ENCODE measurements at regions not wholly inside any gene's neighbourhood (a gene's known extent, or its start where the extent isn't known, plus 50 kb on each side); places are given as distances from the start of the nearest gene placed in this dataset.

DNA sequence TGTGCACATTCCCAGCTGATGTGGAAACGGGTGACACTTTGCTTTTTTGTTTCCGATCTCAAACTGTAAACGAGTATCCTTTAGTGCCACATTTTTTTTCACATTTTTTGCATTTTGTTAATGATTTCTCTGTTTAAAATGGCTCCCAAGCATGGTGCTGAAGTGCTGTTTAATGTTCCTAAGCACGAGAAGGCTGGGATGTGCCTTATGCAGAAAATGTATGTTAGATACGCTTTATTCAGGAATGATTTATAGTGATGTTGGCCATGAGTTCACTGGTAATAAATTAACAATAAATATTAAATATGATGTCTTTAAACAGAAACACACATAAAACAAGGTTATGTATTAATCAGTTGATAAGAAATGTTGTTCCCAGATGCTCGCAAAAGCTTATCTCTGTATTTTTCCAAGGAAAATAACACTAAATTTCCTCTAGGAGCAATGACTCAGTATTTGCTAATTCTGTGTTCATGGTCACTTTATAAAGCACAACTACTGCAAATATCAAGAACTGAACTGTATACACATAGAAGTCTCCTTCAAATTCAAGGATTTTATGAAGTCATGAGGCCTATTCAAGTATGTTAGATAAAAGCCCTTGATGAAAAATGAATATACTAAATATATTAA, 305.9 kb upstream of the SMIM30 start:
- no peak overlapping the region for H3K27ac Mint-ChIP-seq
- no peaks in the 10 kb centered on the region for H3K9me3 Mint-ChIP-seq
- H3K4me3 Mint-ChIP-seq, result no peak overlapping the region
- H3K4me1 Mint-ChIP-seq, result peaks cover 3% of the 10 kb centered on the region
- POLR2A ChIA-PET, result no interaction called here
- H3K36me3 Mint-ChIP-seq (ENCODE audit: low read depth), result no peaks in the 10 kb centered on the region
- CTCF ChIA-PET, result interaction anchor here (1.0 to 1.6 kb wide), 2 partner anchors 15 to 874 kb away, joined by 3 to 4 read pairs; no protein-coding TSS in a partner anchor
- peaks cover 2% of the 10 kb centered on the region for H3K27me3 Mint-ChIP-seq
- no peak for DNase-seq

DNA sequence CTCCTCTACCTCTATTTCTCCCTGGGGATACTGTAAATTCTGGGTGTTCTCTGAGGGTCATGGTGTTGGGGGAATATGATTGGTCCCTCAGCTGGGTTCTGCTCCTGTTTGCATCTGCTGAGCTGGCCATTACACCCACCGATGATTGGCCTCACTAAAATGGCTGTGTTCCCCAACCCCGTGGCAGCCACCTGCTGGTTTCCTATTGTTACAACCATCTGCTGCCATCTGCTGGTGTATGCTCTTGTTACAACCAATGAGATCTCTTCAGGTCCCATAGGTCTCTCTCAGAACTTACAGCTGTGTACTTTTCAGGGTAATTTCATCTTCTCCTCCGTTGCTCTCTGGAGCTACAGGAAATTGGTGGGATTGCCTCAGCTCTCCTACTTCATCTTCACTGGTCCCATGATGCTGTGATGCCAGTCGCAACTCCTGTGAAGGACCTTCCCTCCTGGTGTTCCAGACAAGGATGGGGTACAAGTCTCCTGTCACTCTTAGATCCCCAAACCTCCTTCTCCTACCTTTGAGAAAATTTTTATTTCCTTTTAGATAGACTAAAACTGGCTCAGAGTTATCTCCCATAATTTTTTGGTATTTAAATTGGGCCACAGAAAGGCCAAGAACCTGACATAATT, 303.5 kb upstream of the SMIM30 start:
- H3K4me3 Mint-ChIP-seq, result no peak overlapping the region
- no peak overlapping the region for H3K27ac Mint-ChIP-seq

DNA sequence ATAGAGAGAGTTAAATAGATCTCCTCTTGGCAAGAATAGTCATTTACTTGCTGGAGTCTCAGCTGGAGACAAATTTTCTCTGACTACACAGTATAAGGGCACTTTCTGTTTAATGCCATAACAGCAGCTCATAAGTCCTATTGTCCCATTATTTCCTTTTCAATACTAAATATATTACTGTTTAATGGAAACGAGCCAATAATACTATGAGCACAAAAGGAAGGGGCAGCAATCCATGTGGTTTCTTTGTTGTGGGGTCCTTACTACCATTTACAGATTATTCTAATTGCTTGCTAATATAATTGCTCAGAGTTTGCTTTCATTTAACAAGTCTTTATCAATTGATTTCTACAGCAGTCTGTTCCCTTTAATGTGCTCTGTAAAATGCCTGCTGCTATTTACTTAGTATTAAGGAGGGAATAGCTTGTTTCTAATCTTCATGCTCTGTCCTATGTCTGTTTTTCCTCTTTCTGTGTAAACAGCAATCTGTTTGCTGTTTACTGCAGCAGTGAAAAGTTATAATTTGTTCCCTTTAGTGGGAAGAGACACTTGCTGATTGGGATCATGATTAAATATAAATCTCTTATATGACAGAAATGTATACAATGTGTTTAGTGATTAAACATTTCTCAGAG, 296.2 kb upstream of the SMIM30 start:
- ChIA-PET POLR2A (no interaction called here), CTCF (interaction anchor here (0.6 to 1.5 kb wide), 2 partner anchors 11 to 31 kb away, joined by 4 read pairs; no protein-coding TSS in a partner anchor)
- H3K27me3 Mint-ChIP-seq, result peaks cover 2% of the 10 kb centered on the region
- no peak overlapping the region for H3K4me3 Mint-ChIP-seq
- H3K9me3 Mint-ChIP-seq, result no peaks in the 10 kb centered on the region
- DNase-seq, result no peak
- H3K27ac Mint-ChIP-seq, result no peak overlapping the region
- H3K4me1 Mint-ChIP-seq, result no peaks in the 10 kb centered on the region
- H3K36me3 Mint-ChIP-seq (ENCODE audit: low read depth), result no peaks in the 10 kb centered on the region

More for the DNA sequence above, 303.5 kb upstream of the SMIM30 start:
- H3K27me3 Mint-ChIP-seq, result peaks cover 2% of the 10 kb centered on the region
- H3K4me1 Mint-ChIP-seq, result peaks cover 3% of the 10 kb centered on the region
- ChIA-PET CTCF (interaction anchor here (1.2 to 2.6 kb wide), 6 partner anchors 10 to 969 kb away, joined by 3 to 13 read pairs (median 4); a partner anchor contains a TSS), POLR2A (no interaction called here)
- DNase-seq, result peak; percentile 74
- H3K36me3 Mint-ChIP-seq (ENCODE audit: low read depth), result no peaks in the 10 kb centered on the region
- H3K9me3 Mint-ChIP-seq, result no peaks in the 10 kb centered on the region

DNA sequence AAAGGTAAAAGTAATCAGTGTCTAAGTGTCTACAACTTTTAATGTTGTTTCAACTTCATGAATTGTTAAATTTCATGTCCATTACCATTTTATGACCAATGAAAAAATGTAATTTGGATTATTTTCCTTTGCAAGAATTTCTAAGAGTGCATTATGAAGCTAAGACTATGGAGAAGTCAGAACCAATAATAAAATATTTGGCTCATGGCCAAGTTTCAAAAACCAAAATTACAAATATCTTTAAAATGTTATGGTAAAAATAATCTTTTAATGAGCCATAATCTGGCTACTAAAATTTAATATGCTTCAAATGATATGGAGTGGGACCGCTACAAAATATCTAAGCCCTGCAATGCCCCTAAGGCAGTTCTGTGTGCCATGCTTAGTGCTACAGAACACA, 294.1 kb upstream of the SMIM30 start:
- ChIA-PET POLR2A (no interaction called here), CTCF (no interaction called here)
- H3K27ac Mint-ChIP-seq, result no peak overlapping the region
- no peaks in the 10 kb centered on the region for H3K4me1 Mint-ChIP-seq
- no peaks in the 10 kb centered on the region for H3K36me3 Mint-ChIP-seq (ENCODE audit: low read depth)
- H3K27me3 Mint-ChIP-seq, result peaks cover 2% of the 10 kb centered on the region
- H3K4me3 Mint-ChIP-seq, result no peak overlapping the region
- no peak for DNase-seq
- no peaks in the 10 kb centered on the region for H3K9me3 Mint-ChIP-seq

DNA sequence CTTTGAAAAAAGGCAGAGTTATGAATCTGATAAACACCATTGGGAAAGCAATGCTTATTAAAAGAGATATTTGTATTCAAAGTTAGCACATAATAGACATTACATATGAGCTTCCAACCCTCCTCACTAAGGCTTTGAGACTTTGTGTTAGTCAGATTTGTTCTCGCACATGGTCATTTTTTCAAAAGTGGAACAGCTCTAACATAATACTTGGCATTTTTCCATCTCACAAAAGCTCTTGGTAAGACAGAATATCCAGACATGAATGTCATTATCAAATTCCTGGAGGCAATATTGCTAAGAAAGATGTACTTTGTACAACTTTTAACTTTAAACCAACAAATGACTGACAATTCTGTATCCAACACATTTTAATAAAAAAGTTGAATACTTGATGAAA, 292.4 kb upstream of the SMIM30 start:
- no peak for DNase-seq
- Mint-ChIP-seq H3K4me1 (no peaks in the 10 kb centered on the region), H3K27ac (no peak overlapping the region), H3K27me3 (peaks cover 2% of the 10 kb centered on the region), H3K36me3 (ENCODE audit: low read depth) (no peaks in the 10 kb centered on the region), H3K9me3 (no peaks in the 10 kb centered on the region), H3K4me3 (no peak overlapping the region)
- CTCF ChIA-PET, result interaction anchor here (0.5 to 1.1 kb wide), 2 partner anchors 22 to 251 kb away, joined by 3 read pairs; no protein-coding TSS in a partner anchor
- POLR2A ChIA-PET, result no interaction called here

DNA sequence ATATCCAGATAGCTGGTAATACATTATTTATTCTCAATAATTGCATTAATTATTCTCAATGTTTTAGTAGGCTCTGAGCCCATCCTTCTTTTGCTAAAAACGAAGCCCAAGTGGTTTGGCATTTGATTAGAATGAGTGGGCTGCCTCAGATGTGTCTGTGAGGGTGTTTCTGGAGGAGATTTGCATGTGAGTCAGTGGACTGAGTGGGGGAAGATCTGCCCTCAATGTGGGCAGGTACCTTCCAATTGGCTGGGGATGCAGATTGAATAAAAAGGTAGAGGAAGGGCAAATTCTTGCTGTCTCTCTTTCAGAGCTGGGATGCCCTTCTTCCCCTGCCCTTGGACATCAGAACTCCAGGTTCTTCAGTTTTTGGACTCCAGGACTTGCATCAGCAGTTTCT, 290.6 kb upstream of the SMIM30 start:
- Mint-ChIP-seq H3K36me3 (ENCODE audit: low read depth) (no peaks in the 10 kb centered on the region), H3K27me3 (no peaks in the 10 kb centered on the region), H3K27ac (no peak overlapping the region), H3K9me3 (no peaks in the 10 kb centered on the region), H3K4me3 (no peak overlapping the region), H3K4me1 (no peaks in the 10 kb centered on the region)
- POLR2A ChIA-PET, result no interaction called here
- no peak for DNase-seq
- CTCF ChIA-PET, result no interaction called here

DNA sequence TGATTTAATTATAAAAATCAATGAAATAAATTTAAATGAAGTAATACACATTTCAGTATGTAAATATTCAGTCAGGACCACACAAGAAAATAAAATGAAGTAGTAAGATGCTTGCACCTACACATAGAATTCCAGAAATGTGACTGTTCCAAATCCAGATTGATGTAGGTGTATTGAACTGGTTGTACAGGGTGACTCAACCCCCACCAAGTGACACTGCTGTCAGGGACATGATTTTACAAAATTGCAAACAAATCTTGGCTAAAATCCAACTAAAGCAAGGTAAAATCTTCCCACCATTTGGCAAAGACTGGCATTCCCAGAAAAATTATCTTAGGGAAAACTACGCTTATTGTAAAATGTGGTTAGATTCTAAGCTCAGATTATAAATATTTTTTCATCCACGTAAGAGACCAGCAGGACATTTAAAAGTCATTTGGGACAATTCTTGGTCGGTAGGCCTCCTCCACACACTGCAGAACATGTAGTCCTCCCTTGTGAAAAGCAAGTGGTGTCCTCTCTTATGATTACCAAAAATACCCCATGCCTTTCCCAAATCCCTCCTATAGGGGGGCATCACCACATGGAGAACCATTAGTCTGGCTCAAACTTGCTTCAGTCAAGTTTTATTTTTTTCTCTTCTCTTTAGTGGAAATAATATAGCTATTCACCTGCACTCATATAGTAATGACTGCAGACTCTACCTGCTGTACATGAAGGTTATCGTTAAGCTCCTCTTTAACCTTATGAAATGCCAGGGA, 287.1 kb upstream of the SMIM30 start:
- CTCF ChIA-PET, result no interaction called here
- Mint-ChIP-seq H3K27me3 (no peaks in the 10 kb centered on the region), H3K9me3 (no peaks in the 10 kb centered on the region), H3K27ac (no peak overlapping the region), H3K4me3 (no peak overlapping the region), H3K4me1 (no peaks in the 10 kb centered on the region), H3K36me3 (ENCODE audit: low read depth) (no peaks in the 10 kb centered on the region)
- POLR2A ChIA-PET, result no interaction called here
- DNase-seq, result no peak

DNA sequence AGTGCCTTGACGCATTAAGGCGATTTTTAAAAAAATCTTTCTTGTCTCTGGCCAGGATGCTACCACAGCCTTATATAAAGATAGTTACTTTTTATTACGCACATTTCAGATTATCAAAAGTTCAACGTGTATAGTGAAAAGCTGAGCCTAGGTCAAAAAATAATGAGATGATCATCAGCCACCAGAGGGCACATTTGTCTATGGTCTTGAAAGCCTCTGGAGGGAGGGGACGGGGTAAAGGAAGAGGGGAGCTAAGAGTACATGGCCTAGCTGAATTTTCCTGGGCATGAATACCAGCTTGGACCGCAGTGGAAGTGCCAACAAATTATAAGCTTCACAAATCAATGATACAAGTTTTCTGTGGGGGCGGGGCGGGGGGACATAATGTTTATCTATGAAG, 285.9 kb upstream of the SMIM30 start:
- POLR2A ChIA-PET, result no interaction called here
- CTCF ChIA-PET, result interaction anchor here (0.7 kb wide), 2 partner anchors 15 to 874 kb away, joined by 3 read pairs; no protein-coding TSS in a partner anchor
- Mint-ChIP-seq H3K9me3 (no peaks in the 10 kb centered on the region), H3K27ac (no peak overlapping the region), H3K36me3 (ENCODE audit: low read depth) (no peaks in the 10 kb centered on the region), H3K27me3 (no peaks in the 10 kb centered on the region), H3K4me3 (no peak overlapping the region), H3K4me1 (no peaks in the 10 kb centered on the region)
- DNase-seq, result no peak

DNA sequence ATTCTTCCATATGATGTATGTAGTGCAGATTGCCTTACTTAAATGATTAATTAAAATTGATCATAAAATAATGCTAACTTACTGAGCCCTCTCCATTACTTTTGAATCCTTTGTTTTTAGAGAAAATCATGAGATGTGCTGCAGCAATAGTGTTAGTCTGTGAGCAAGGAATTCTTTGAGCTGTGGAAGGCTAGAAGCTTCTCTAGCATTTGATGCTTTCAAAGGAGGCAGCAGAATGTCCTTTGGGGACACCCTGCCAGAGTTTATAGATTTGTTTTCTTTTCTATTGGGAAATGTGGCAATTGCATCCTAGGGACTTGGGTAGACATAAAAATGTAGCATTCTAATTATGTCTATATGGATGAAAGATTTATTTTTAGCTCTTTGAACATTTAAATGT, 284.1 kb upstream of the SMIM30 start:
- Mint-ChIP-seq H3K4me3 (no peak overlapping the region), H3K4me1 (no peaks in the 10 kb centered on the region), H3K27ac (no peak overlapping the region), H3K9me3 (no peaks in the 10 kb centered on the region), H3K27me3 (no peaks in the 10 kb centered on the region), H3K36me3 (ENCODE audit: low read depth) (no peaks in the 10 kb centered on the region)
- ChIA-PET POLR2A (no interaction called here), CTCF (no interaction called here)
- no peak for DNase-seq

DNA sequence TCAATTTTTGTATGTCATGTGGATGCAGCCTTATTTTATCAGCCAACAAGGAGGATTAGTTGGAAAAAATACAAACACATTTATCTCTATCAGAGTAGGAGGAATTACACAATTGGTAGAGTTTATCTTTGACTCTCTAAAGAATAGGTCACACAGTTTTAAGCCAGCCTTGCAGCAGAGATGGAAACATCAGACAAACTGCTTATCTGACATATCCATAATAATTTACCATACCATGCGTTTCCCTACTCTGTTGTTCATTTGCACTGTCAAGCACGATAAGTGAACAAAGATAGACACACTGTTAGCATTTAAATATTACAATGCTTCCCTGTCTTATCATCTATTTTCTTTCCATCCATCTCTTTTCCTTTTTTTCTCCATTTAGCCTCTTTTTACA, 283.7 kb upstream of the SMIM30 start:
- POLR2A ChIA-PET, result no interaction called here
- Mint-ChIP-seq H3K27me3 (no peaks in the 10 kb centered on the region), H3K4me1 (no peaks in the 10 kb centered on the region), H3K4me3 (no peak overlapping the region), H3K27ac (no peak overlapping the region), H3K36me3 (ENCODE audit: low read depth) (no peaks in the 10 kb centered on the region), H3K9me3 (no peaks in the 10 kb centered on the region)
- no peak for DNase-seq
- CTCF ChIA-PET, result no interaction called here

- POLR2A ChIA-PET, result no interaction called here
These were observed 276.5 kb upstream of the SMIM30 start for GRCh38 chr7:113394856-113395255.

DNA sequence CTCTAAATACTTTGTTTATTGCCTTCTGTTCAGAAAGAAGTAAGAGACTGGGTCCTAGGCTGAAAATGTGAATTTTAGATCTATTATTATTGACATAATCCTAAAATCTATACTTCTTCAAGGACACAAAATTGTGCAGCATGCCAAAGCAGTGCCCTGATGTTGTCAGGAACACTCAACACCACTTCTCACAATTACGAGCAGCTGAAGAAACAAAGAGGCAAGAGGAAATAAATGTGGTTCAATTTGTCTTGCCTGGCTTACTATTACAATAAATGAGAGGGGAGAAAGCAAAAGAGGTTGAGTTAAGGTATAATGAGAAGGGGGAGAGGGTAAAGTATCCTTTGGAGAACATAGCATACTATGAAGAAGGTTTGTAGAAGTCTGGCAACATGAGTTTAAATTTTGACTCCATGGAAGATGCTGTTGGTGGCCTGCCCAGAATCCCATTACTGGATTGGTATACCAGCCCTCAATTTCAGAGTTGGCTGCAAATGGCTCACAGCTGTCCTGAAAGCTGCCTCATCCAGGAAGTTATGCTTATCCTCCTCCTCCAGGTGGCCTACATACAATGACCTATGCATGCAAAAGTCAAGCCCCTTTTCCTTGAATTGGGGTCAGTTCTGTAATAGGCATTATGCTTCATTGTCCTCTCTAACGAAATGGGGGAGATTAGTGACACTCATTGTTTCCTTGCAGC, 274.6 kb upstream of the SMIM30 start:
- Mint-ChIP-seq H3K4me1 (no peaks in the 10 kb centered on the region), H3K4me3 (no peak overlapping the region), H3K27me3 (no peaks in the 10 kb centered on the region), H3K9me3 (no peaks in the 10 kb centered on the region), H3K36me3 (ENCODE audit: low read depth) (no peaks in the 10 kb centered on the region), H3K27ac (no peak overlapping the region)
- ChIA-PET CTCF (no interaction called here), POLR2A (no interaction called here)
- no peak for DNase-seq

More at GRCh38 chr7:113394856-113395255, 276.5 kb upstream of the SMIM30 start:
- Mint-ChIP-seq H3K36me3 (ENCODE audit: low read depth) (no peaks in the 10 kb centered on the region), H3K27me3 (no peaks in the 10 kb centered on the region), H3K4me3 (no peak overlapping the region), H3K9me3 (no peaks in the 10 kb centered on the region), H3K27ac (no peak overlapping the region), H3K4me1 (no peaks in the 10 kb centered on the region)
- CTCF ChIA-PET, result no interaction called here
- no peak for DNase-seq

DNA sequence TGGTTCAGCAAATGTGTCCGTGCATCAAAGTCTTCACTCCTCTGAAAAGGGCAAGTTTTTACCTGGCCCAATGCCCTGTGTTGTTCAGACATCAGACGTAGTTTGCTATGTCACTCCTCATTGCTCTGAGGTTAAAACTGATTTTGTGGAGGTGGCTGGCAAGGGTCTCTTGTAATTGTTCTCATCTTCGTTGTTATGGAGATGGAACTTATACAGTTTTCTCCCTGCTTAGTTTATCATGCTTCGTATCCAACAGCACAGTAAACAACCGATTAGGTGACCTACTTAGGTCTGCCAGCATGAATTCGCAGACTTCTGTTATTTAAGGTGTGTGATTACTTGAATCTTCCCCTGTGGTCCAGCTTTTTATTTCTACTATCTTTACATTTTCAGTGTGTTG, 274.1 kb upstream of the SMIM30 start:
- Mint-ChIP-seq H3K4me1 (no peaks in the 10 kb centered on the region), H3K4me3 (no peak overlapping the region), H3K27me3 (no peaks in the 10 kb centered on the region), H3K36me3 (ENCODE audit: low read depth) (no peaks in the 10 kb centered on the region), H3K27ac (no peak overlapping the region), H3K9me3 (no peaks in the 10 kb centered on the region)
- no peak for DNase-seq
- ChIA-PET POLR2A (no interaction called here), CTCF (no interaction called here)
